ENCODE measurements at regions not wholly inside any gene's neighbourhood (a gene's known extent, or its start where the extent isn't known, plus 50 kb on each side); places are given as distances from the start of the nearest gene placed in this dataset.
"Not testable (repeated sequence)": the region's sequence is repeated elsewhere in the genome, so short reads cannot be mapped to it uniquely, and the experiment has no call there.

DNA sequence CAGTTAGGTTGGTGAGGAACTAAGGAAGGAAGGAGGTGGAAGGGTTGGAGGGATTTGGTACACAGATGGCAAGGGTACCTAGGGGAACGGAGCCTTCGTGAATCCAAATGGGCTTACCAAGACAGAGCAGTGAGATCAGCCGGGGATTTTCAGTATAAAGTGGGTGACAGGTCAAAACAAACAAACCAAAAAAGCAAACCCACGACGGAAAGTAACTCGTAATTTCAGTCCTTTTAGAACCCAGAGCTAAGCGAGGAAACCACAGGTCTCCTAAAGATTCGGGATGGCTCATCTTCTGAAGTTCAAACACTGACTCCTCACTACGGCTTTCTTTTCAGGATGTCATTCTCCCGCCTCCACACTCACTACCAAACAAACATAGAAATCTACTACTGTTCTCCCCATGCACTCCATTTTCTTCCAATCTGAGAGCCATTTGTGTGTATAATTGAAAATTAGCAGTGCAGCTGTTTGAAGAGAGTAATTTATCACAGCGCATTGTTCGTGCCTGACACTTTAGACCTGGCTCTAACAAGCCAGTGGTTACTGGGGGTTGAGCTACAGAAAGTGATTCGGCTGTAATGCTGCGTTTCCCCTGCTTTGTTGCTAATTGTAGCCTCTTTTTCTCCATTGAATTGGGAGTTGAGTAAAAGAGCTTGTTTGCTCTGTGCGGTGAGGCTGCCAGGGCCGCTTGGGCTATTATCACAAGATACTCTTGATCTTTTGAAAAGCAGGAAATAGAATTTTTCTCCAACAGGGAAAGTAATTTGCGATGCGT is 64.7 kb upstream of the CCDC39 start:
- DNase-seq: peak; percentile 100

DNA sequence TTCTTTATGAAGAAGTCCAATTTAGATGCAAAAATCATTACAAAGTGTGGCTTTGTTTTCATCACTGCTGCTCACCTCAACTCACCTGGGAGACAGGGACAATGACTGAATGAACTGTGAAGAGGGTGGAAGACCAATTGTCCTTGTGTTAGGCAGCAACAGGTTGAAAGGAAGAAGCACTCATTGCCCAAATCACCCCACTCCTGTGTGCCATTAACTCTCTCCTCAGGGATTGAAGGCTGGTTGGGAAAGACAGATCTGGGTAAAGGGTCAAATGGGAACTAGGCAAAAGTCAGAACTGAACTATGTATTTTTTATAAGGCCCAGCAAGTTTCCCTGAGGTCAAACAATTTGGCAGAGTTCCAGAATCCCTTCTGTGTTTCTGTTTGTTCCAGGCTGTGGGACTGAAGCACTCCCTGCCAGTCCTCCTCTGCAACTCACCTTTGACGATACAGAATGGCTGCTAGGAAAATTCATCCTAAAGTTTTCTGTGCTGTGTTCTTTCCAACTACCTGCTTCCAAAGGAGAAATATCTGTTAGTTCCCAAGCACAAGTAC is 68.6 kb upstream of the CCDC39 start:
- DNase-seq: peak; percentile 84

DNA sequence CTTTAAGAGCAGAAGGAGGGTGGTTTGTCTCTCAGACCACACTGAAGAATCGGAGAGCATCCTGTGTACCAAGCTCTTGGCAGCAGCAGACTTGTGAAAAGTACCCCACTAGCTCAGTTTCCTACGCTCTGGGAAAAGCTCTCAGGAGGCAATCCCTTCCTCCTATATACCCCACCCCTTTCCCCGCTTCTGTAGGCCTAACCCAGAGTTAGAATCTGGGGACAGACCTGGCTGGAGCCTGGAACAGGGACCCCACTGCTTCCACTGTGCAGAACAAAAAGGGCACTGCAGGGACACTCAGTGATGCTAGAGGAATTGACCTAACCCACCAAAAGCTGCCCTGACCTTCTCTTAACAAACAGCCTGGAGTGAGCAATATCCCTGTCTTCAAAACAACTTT is 70.0 kb upstream of the CCDC39 start:
- no peak for DNase-seq

GRCh38 chr3:180749796-180750195 is 70.5 kb upstream of the CCDC39 start:
- DNase-seq: peak; percentile 20

DNA sequence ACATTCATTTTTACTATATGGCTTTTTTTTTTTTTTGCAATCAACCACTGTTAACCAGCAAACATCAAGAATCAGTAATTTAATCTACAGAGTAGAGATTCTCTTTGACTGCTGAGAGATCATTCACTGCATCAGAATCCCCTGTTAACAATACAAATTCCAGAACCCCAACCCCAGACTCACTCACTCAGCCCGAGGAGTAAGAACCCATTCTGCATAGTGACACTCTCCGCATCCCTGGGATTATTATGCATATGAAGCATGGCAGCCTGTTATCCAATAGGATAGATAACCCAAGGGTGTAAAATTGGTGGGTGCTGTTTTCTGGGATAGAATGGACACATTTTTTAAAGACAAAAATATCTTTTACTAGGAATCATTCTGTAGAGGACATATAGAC is 76.3 kb upstream of the CCDC39 start:
- DNase-seq: no peak

- no peak for DNase-seq
Observed at GRCh38 chr3:180762866-180763265, 83.6 kb upstream of the CCDC39 start.

DNA sequence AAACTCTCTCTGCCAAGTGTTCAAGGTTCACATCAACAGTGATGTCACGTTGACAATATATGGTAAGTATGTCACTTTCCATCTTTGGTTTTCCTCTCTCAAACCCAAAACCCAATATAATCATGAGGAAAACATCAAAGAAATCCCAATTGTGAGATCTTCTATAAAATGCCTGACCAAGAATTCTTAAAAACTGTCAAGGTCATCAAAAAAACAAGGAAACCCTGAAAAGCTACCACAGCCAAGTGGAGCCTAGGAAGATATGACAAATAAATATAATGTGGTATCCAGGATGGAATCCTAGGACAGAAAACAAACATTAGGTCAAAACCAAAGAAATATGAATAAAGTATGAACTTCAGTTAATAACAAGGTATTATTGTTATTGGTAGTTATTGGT is 85.2 kb upstream of the CCDC39 start:
- DNase-seq: no peak

DNA sequence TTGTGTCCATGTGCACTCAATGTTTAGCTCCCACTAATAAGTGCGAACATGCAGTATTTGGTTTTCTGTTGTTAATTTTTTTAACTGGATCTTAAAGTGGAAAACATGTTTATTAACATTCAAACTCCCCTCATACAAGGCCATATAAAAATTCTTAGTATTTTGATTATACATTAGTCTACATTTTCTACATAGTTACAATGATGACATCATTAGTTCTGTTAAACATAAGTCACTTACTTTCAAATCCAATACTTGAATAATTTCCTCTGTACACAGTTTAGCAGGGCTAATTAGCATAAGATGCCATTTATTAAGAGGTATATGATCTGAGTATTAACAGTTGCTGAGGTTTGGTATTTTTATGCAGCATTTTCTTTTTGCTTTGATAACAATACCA is 91.3 kb upstream of the CCDC39 start:
- DNase-seq: no peak

- DNase-seq: no peak
Observed at GRCh38 chr3:180776433-180776832, 97.1 kb upstream of the CCDC39 start.

DNA sequence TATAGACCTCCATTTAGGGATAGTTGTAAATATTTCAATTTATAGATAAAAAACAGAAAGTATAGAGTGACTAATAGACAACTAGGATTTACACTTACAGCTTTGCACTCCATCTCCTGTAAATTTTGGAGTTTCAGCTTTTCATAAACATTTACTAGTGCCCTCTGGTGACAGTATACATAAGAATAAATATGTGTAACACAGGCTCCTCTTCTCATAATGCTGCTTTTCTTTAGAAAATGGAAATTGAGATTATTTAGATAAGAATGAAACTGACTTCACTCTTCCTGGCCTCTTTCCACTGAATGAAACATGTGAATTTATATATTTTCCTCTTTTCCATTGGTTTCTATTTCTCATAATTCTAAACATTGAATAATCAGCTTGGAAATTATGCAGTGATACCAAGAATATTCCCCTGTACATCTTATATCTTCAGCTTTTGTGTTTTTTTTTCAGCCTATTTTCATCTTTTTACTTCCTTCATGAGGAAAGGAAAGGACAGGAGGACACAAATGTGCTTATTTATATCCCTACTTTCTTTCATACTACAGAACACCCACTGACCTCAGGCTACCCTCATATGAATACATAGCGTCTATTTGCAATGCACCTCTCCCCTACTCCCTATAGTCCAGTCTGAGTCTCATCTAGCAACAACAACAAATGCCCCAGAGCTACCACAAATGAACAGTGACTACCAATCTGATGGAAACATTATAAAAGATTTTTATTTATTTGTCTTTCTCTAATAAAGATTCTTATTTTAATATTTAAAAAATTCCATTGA is 103.1 kb upstream of the CCDC39 start:
- DNase-seq: peak; percentile 20

DNA sequence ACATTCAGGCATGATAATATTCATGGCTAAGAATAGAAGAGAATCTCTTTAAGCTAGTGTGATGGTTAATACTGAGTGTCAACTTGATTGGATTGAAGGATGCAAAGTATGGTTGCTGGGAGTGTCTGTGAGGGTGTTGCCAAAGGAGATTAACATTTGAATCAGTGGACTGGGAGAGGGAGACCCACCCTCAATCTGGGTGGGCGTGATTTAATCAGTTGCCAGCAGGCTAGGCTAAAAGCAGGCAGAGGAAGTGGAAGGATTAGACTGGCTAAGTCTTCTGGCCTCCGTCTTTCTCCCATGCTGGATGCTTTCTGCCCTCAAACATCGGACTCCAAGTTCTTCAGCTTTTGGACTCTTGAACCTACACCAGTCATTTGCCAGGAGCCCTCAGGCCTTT is 106.9 kb upstream of the CCDC39 start:
- DNase-seq: not testable (repeated sequence)

DNA sequence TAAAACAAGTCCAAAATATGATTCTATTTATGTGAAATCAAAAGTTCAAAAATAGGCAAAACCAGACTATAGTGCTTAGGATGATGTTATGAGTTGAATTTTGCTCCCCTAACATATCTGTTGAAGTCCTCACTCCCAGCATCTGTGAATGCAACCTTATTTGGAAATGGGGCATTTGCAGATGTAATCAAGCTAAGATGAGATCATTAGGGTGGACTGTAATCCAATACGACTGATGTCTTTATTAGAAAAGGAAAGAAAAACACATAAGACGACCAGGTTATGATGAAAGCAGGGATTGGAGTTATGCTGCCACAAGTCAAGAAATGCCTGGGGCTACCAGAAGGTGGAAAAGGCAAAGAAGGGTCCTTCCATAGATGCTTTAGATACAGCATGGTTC is 110.5 kb upstream of the CCDC39 start:
- no peak for DNase-seq

DNA sequence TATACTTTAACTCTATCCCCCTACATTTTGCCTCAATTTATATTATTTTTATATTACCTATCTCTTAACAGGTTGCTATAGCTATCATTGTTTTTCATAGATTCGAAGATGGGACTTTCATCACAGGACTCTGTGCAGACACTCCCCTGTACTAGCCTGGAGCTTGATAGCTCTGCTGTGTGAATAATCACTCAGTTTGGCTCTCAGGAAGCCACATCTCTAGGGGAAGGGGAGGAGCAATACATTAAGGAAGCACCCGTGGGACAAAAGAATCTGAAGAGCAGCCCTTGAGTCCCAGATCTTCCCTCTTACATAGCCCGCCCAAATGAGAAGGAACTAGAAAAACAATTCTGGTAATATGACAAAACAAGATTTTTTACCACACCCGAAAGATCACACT is 114.3 kb upstream of the FXR1 start:
- DNase-seq: no peak

DNA sequence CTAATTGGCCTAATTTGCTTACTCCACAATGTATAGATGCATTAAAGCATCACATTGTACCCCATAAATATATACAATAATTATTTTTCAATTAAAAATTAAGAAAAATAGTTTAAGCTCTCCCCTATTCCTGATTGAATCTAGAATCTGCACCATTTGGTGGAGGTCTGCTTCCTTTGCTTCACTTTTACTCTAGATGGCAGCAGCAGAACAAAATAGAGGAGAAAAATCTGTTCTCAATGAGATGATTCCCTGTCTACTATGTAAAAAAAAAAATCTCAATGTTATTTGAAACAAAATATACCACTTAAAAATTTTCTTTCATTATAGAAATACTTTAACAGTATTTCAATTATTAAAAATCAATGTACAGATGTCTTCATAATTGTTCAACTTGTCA is 109.6 kb upstream of the FXR1 start:
- peak; percentile 58 for DNase-seq

- peak; percentile 84 for DNase-seq
Observed at GRCh38 chr3:180804916-180805315, 107.6 kb upstream of the FXR1 start.

DNA sequence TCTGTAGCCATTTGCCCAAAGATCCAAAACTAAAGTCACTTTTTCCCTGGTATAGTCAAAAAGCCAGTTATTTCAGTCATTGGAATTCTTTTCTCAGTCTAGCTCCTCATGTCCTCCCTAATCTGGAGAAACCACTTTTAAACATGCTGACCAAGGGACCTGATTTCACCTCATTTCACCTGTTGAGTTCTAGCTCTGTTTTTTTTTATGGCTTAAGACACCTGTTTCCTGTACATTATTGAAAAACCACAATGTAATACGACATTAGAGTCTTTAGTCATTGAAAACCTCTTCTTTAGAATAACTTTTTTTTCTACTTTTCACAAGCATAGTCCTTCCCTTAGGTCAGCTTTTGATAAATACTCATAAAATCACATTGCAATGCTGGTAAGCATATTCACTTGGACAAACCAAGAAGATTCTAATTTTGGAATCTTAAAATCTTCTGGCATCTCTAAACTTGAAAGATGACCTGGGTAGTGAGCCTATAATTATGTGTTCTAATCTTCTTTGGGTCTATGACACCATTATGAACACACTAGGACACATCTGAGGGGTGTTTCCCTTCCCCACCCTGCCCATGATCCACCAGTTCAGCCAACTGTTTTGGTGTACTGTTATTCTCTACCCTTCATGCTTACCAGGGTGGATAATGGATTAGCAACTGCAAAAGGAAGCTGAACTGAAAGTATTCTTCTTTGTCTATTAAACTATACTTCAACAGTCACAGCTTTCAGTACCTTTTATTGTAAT is 103.5 kb upstream of the FXR1 start:
- DNase-seq: no peak

DNA sequence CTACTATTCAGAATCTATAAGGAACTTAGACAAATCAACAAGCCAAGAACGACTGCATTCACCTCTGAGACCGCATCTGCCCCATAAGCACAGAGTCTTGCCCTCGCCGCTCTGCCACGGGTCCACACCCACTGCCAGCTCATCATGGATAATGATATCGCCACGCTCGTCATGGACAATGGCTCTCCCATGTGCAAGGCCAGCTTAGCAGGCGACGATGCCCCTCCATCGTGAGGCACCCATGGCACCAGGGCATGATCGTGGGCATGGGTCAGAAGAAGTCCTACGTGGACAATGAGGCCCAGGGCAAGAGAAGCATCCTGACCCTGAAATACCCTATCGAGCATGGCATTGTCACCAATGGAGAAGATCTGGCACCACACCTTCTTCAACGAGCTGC is 92.1 kb upstream of the FXR1 start:
- DNase-seq: no peak

DNA sequence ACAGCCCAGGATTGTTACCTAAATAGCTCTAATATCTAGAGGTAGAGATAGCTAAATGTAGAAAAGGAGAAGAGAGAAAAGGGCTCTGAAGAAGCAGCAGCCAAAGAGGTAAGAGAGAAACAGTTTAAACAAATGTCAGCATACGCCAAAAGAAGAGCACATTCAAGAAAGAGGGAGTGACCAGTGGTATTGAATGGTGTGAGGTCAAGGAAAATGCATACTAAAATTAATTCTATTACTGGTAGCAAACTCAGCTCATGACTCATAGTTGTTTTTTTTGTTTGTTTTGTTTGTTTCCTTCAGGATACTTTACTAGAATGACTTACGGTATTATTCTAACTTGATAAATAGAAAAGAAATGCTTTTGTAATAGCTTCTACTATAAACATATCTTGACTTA is 86.5 kb upstream of the FXR1 start:
- DNase-seq: no peak

DNA sequence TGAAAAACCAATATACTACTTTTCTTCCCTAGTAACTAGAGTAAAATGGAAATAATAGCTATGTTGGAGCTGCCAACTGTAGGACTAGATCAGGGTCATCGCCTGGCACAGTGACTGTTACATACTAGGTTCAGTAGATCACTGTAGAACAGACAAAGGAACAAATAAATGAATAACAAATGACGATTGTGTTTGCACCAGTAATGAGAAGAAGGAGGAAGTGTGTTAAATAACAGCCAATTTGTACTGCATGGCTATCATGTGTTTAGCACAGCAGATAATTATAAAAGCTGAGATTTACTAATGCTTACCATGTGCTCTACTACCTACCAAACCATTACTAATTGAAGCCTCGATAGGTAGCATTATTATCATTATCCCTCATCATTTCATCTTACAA is 85.3 kb upstream of the FXR1 start:
- peak; percentile 21 for DNase-seq

DNA sequence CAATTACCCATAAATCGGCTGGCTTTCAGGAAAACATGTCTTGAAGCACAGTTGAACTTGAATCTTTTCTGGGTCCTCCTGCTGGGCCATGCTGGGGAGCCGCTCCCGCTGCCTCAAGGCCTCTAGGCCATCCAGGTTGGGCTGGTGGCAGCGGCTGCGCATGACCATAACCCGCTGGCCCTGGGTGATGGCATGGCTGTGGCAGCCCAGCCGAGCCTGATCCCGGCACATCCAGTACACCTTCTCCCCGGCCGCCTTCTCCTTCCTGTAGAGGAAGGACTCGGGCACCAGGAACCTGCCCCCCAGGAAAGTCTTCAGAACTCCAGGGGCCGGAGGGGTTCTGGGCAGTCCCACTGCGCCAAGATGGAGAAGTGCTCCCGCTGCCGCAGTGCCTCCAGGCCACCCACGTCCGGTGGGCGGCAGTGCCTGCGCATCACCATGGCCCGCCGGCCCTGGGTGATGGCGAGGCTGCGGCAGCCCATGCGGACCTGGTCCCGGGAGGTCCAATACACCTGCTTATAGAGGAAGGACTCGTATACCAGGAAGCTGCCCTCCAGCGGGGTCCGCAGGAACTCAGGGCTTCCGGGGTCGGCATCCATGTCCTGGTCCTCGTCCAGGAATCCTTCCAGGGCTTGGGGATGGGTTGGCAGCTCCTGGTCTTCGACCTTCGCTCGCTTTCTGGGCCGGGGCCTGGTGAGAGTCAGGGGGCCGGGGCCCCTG is 84.3 kb upstream of the FXR1 start:
- no peak for DNase-seq

- DNase-seq: no peak
Observed at GRCh38 chr3:180828723-180829408, 83.6 kb upstream of the FXR1 start.
